G401.6 (cell line): ENCODE measurements at regions not wholly inside any gene's neighbourhood (a gene's known extent, or its start where the extent isn't known, plus 50 kb on each side); places are given as distances from the start of the nearest gene placed in this dataset.
A peak's percentile ranks its signal among the peaks of the same experiment; 100 is the strongest.
"Not testable (repeated sequence)": the region's sequence is repeated elsewhere in the genome, so short reads cannot be mapped to it uniquely, and the experiment has no call there.

Source experiments
- FAIRE-seq: peaks from 2 replicates; lab custom pipeline; 2012; peaks lifted over from hg19 to GRCh38; lab: Jason Lieb, UNC

GRCh38 chr7:65621580-65622201, 248.0 kb downstream of the ZNF92 start:
- peak; percentile 92 for FAIRE-seq

- not testable (repeated sequence) for FAIRE-seq
Observed at GRCh38 chr7:65631236-65631635, 241.6 kb upstream of the VKORC1L1 start.

GRCh38 chr7:65633587-65634404, 239.1 kb upstream of the VKORC1L1 start:
- FAIRE-seq: not testable (repeated sequence)

- FAIRE-seq: not testable (repeated sequence)
Observed at GRCh38 chr7:65638918-65639317, 234.0 kb upstream of the VKORC1L1 start.

- FAIRE-seq: not testable (repeated sequence)
Observed at GRCh38 chr7:65639717-65640116, 233.2 kb upstream of the VKORC1L1 start.

- not testable (repeated sequence) for FAIRE-seq
Observed at GRCh38 chr7:65643498-65643897, 229.4 kb upstream of the VKORC1L1 start.

- not testable (repeated sequence) for FAIRE-seq
Observed at GRCh38 chr7:65647153-65647964, 225.5 kb upstream of the VKORC1L1 start.

- FAIRE-seq: not testable (repeated sequence)
Observed at GRCh38 chr7:65651174-65651573, 221.7 kb upstream of the VKORC1L1 start.

- FAIRE-seq: not testable (repeated sequence)
Observed at GRCh38 chr7:65651826-65652592, 220.9 kb upstream of the VKORC1L1 start.

- FAIRE-seq: not testable (repeated sequence)
Observed at GRCh38 chr7:65652669-65653068, 220.2 kb upstream of the VKORC1L1 start.

GRCh38 chr7:65656494-65657188, 216.2 kb upstream of the VKORC1L1 start:
- not testable (repeated sequence) for FAIRE-seq

GRCh38 chr7:65683362-65683761, 189.5 kb upstream of the VKORC1L1 start:
- FAIRE-seq: not testable (repeated sequence)

GRCh38 chr7:65699026-65699714, 173.7 kb upstream of the VKORC1L1 start:
- FAIRE-seq: not testable (repeated sequence)

GRCh38 chr7:65699715-65700356, 173.0 kb upstream of the VKORC1L1 start:
- not testable (repeated sequence) for FAIRE-seq

GRCh38 chr7:65719123-65719798, 153.6 kb upstream of the VKORC1L1 start:
- FAIRE-seq: not testable (repeated sequence)

GRCh38 chr7:65722361-65722792, 150.5 kb upstream of the VKORC1L1 start:
- no peak for FAIRE-seq

- FAIRE-seq: not testable (repeated sequence)
Observed at GRCh38 chr7:65727182-65727581, 145.7 kb upstream of the VKORC1L1 start.

- no peak for FAIRE-seq
Observed at GRCh38 chr7:65731129-65731528, 141.7 kb upstream of the VKORC1L1 start.

- no peak for FAIRE-seq
Observed at GRCh38 chr7:65731562-65732035, 141.3 kb upstream of the VKORC1L1 start.
